Stimulated activated CD4-positive, alpha-beta T cell treated with anti-CD3 and anti-CD28 coated beads, Interleukin-4, amount 100 ng/mL, for 48 hours (primary cell): ENCODE measurements at regions not wholly inside any gene's neighbourhood (a gene's known extent, or its start where the extent isn't known, plus 50 kb on each side); places are given as distances from the start of the nearest gene placed in this dataset.

Source experiments
- DNase-seq, 2 donors: peaks; one replicate each; pipeline ENCODE4 v3.0.0-alpha.2; 2020; ENCODE audit warnings: low read depth in 2 of 2

GRCh38 chr4:187179086-187180058, 455.7 kb upstream of the FAT1 start:
- DNase-seq: no peak

GRCh38 chr4:187181054-187181453, 457.4 kb upstream of the FAT1 start:
- DNase-seq: no peak

GRCh38 chr4:187183346-187183745, 459.7 kb upstream of the FAT1 start:
- no peak for DNase-seq

DNA sequence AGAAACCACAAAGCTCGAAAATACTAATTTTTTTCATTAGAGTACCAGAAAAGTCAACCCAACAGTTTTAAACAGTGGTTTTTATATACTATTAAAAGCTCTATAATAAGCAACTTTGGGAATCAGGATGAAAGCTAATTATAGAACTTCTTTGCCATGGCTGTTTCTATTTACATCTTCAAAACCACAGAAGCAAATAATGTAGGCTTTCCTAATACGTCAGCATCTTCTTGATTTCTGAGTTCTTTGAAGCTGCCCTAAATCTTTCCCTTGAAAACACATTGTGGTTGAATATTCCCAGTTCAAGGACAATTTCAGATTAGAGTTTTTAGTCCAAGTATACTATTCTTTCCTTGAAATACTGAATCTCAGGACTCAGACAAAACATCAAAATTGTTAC, 460.2 kb upstream of the FAT1 start:
- DNase-seq: no peak

DNA sequence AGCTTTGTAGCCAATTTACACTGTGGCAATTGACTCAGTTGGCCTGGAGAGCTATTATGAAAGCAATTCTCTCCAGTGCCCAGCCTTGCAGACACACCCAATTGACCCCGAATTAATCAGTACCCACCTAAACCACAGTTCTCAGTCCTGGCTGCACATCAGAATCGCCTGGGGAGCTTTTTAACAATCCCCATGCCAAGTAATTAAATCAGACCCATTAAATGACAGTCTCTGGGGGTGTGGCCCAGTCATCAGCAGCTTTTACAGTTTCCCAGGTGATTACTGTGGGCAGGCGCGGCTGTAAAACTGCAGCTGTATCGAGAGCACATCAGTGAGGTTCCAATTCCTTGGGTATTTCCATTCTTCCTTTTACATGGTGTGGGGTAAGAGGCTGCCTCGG, 460.9 kb upstream of the FAT1 start:
- no peak for DNase-seq

- no peak for DNase-seq
These were observed 464.5 kb upstream of the FAT1 start for GRCh38 chr4:187188118-187188517.

DNA sequence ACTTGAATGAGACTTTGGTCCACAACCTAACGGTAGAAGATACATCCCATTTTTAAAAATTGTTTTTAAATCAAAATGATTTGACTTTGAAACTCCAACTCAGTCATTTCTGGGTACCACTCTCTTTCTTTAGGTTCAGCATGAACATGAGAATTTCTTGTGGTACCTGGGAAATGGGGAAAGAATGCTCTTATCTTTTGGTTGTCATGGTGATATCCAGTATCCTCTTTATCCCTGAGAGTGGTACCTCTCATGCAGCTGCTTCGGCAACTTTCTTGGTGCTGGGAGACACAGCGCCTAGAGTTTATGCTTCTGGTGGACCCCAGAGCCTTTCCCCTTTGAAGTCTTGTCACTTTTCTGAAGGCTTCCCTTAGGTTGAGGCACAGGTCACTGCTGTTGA, 465.1 kb upstream of the FAT1 start:
- no peak for DNase-seq

GRCh38 chr4:187190390-187190789, 466.7 kb upstream of the FAT1 start:
- DNase-seq: no peak

- no peak for DNase-seq
These were observed 468.0 kb upstream of the FAT1 start for GRCh38 chr4:187191676-187192075.

DNA sequence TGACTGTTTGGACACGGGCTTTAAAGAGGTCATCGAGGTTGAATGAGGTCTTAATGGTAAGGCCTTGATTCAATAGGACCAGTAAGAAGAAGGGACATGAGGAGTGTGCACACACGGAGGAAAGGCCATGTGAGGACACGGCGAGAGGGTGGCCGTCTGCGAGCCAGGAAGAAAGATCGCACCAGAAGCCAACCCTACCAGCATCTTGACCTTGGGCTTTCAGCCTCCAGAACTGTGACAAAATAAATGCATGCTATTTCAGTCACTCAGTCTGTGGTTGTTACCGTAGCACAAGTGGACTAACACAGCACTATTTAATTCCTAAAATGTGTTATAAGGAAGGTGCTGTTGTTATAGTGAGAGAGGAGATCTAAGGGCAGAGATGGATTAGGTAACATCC, 468.6 kb upstream of the FAT1 start:
- DNase-seq: no peak

DNA sequence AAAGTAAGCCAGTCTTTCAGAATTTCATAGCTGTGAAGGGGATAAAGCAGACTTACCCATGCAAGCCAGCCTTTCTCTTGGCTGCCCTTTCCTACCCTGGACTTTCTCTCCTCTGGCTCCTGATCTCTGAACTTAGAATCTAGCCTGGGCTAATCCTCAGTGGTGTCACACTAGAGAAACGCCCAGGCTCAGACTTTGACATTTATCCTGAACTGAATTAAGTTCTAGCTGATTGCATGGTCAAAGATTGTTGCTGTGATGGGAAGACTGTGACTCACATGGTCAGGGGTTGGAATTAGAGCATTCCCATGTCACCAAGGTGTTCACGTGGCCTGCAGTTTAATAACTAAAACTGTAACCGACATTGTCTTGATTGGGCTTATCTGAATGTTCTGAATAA, 469.5 kb upstream of the FAT1 start:
- no peak for DNase-seq

- DNase-seq: no peak
These were observed 480.8 kb upstream of the FAT1 start for GRCh38 chr4:187204389-187204918.

- no peak for DNase-seq
These were observed 484.3 kb upstream of the FAT1 start for GRCh38 chr4:187207931-187208330.

- no peak for DNase-seq
These were observed 485.0 kb upstream of the FAT1 start for GRCh38 chr4:187208651-187209050.

DNA sequence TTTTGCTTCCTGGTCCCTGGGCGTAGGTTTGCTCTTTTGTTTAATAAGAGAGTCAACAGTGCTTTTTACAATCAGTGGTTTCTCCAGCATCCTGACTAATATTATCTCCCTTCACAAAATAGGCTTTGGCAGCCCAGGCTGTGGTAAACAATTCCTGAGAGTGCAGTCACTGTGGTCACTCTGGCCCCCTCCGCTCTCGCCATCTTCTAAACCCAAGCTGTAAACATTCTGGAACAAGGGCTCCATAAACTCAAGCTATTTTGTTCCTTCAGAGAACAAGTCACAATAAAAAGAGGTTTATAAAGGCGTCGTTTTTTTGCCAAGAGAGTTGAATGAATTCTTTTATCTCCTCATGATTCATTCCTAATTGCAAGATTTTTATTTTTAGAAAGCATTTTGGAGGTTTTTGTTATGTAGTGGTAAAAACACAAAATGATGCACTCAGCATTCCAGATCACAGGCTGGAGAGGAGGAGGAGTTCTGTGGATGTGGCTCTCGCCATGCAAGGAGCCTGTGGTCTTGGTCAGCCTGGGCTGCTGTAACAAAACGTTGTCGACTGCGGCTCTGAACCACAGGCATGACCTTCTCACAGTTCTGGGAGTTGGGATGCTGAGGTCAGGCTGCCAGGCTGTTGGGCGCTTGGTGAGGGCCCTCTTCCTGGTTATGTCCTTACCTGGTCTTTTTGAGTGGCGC, 486.4 kb upstream of the FAT1 start:
- DNase-seq: no peak

GRCh38 chr4:187212446-187213080, 488.9 kb upstream of the FAT1 start:
- no peak for DNase-seq

GRCh38 chr4:187215438-187215837, 491.8 kb upstream of the FAT1 start:
- no peak for DNase-seq

DNA sequence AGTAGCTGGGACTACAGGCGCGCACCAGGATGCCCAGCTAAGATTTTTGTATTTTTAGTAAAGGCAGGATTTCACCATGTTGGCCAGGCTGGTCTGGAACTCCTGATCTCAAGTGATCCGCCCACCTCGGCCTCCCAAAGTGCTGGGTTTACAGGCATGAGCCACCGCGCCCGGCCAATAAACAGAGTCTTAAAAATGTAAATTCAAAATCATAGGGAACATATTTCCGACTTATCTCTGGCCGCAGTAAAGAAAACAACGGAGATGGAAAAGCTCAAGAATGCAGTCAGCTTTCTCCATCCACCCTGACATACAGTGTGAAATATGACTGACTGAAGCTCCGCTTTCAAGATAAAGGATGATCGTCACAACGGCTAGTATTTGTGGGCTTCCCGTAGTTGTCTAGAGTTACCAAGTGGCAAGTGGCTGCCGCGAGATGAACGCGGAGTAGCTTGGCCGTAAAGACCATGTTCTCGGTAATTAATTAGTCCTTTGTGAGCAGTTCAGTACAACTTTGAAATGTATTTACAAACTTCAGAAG, 495.1 kb upstream of the FAT1 start:
- DNase-seq: no peak

- DNase-seq: no peak
These were observed 500.9 kb upstream of the FAT1 start for GRCh38 chr4:187224560-187224959.

DNA sequence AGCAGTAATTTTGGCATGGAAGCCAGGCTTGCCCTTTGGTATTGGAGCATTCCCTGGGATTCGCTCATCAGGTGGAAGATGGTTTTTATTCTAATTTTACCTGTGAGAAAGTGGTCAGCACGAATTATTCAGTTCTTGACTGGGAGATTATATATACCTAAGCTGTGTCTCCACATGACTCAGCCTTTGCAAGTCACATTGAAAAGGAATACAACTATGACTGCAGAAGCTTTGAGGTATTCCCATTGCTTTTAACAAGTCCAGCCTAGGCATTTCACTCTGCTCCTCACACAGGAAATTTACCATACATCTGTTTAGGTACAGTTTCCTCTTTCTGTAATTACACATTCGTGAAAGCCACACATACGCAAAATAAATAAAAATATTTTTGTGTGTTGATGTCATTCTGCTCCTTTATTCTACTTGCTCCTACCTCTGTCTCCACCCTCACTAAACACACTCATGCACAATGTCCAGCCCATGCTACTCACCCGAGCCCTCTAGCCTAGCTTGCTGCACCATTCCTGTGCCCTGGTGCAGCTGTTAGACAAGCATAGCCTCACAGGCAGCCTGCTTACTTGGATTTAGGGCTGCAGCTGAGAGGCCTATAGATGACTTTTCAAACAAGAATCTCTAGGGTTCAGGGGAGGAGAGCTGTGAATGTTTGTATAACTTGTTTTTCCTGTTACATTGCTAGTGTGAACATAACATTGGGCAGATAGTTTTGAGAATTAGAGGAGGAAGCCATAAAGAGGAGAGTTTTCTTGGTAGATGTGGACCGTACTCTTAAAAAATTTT, 504.4 kb upstream of the FAT1 start:
- no peak for DNase-seq

DNA sequence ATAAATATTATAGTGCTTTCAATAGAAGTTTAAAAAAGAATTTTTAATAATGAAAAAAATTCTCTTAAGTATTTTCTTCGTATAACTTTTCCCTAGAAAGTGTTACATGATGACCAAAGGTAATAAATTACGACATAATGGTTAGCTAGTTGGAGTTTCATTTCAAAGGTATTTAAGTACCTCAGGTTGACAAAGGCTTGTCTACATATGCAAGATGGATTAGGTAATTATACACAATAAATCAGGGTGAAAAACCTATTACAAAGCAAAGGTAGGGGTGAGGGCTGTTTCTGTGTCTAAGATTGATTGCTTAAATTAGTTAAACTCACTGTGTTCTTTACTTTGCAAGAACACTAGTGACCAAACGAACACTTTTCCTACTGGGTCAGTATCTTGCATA, 508.5 kb upstream of the FAT1 start:
- no peak for DNase-seq
